ENCODE measurements at regions not wholly inside any gene's neighbourhood (a gene's known extent, or its start where the extent isn't known, plus 50 kb on each side); places are given as distances from the start of the nearest gene placed in this dataset.

DNA sequence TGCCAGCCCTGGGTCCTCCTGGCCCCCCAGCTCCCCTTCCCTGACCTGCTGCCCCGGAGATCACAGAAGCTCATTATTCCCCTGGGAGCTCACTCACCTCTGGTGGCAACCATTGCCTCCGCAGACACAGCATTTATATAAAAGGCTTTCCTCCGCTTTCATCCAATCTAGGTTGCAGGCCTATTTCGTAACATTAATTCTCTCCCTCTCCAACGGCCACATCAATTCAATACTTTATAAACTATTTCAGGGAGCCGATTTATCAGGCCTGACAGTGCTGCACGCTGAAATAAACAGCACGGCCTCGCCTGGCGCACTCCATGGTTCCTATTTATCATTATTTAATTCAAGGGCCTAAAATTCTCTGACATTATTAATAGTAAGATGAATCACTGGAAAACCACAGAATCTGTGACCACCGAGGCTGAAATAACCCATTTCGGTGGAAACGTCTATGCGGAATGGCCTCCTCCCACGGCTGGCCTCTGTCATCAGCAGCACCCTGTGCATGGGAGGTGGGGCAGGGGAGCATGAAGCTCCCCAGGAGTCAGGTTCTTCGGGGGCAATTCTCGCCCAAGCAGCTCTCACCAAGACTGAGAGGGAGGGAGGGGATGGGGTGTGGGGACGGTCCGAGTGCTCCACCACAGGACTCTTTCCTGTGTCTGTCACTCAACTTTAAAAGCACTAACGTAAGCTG, 249.3 kb upstream of the PFKP start:
- POLR2A ChIA-PET, result no interaction called here
- no peak for DNase-seq (ENCODE audit: extremely low spot score)
- no peak for TF ChIP-seq ARNT (IDR thresholded peaks at IDR 0.05)
- TF ChIP-seq, protein P1, sequence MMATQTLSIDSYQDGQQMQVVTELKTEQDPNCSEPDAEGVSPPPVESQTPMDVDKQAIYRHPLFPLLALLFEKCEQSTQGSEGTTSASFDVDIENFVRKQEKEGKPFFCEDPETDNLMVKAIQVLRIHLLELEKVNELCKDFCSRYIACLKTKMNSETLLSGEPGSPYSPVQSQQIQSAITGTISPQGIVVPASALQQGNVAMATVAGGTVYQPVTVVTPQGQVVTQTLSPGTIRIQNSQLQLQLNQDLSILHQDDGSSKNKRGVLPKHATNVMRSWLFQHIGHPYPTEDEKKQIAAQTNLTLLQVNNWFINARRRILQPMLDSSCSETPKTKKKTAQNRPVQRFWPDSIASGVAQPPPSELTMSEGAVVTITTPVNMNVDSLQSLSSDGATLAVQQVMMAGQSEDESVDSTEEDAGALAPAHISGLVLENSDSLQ (IDR thresholded peaks at IDR 0.05), result peak; percentile 15; the same call in 1 of the 2 replicates
- TF ChIP-seq HDGF (IDR thresholded peaks at IDR 0.05; ENCODE audit: borderline replicate concordance), result no peak
- no peak for TF ChIP-seq LEF1 (IDR thresholded peaks at IDR 0.05; ENCODE audit: borderline replicate concordance)
- TF ChIP-seq L3MBTL2 (conservative IDR thresholded peaks at IDR 0.05), result no peak
- no peak for TF ChIP-seq FOXK2 (IDR thresholded peaks at IDR 0.05)
- TF ChIP-seq CTBP1 (IDR thresholded peaks at IDR 0.05; ENCODE audit: borderline replicate concordance), result no peak
- no peak for TF ChIP-seq BHLHE40 (IDR thresholded peaks at IDR 0.05; ENCODE audit: borderline replicate concordance)
- CTCF ChIA-PET, result no interaction called here

DNA sequence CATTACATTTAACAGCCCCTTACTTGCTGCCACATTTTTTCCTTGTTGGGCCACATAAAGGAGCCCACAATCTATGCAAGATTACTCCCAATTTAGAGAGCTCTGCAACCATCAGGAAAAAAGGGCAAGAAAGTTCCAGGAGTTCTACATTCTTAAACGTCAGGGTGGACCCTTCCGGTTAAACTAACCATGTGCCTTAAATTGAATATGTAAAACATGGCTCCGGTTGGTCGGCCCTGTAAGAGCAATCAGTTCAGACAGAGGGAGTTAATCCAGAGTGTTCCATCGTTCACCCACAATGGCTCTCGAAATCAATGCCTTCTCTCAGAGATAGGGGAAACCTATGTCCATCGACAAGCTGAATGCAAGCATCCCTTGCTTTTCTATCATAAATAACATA, 253.7 kb upstream of the PFKP start:
- CTCF ChIA-PET, result no interaction called here
- TF ChIP-seq HDGF (IDR thresholded peaks at IDR 0.05; ENCODE audit: borderline replicate concordance), result no peak
- TF ChIP-seq L3MBTL2 (conservative IDR thresholded peaks at IDR 0.05), result no peak
- TF ChIP-seq FOXM1 (IDR thresholded peaks at IDR 0.05; ENCODE audit: borderline replicate concordance), result no peak
- TF ChIP-seq ARNT (IDR thresholded peaks at IDR 0.05), result no peak
- POLR2A ChIA-PET, result no interaction called here
- DNase-seq (ENCODE audit: extremely low spot score), result no peak

GRCh38 chr10:2813286-2813685, 254.1 kb upstream of the PFKP start:
- CTCF ChIA-PET, result interaction anchor here (0.6 kb wide), 1 partner anchor 76 kb away, joined by 3 read pairs; no protein-coding TSS in a partner anchor
- DNase-seq (ENCODE audit: extremely low spot score), result no peak
- POLR2A ChIA-PET, result no interaction called here
- TF ChIP-seq BHLHE40 (IDR thresholded peaks at IDR 0.05; ENCODE audit: borderline replicate concordance), result no peak
- TF ChIP-seq ARNT (IDR thresholded peaks at IDR 0.05), result no peak
- no peak for TF ChIP-seq ZNF384 (IDR thresholded peaks at IDR 0.05)
- no peak for TF ChIP-seq TARDBP (IDR thresholded peaks at IDR 0.05)
- no peak for TF ChIP-seq NFRKB (IDR thresholded peaks at IDR 0.05)
- TF ChIP-seq, protein P1 (IDR thresholded peaks at IDR 0.05), result no peak
- TF ChIP-seq FOXA1 (IDR thresholded peaks at IDR 0.05), result no peak

GRCh38 chr10:2812631-2813030, 254.7 kb upstream of the PFKP start:
- POLR2A ChIA-PET, result no interaction called here
- no peak for DNase-seq (ENCODE audit: extremely low spot score)
- no peak for TF ChIP-seq FOXM1 (IDR thresholded peaks at IDR 0.05; ENCODE audit: borderline replicate concordance)
- TF ChIP-seq ARNT (IDR thresholded peaks at IDR 0.05), result no peak
- no peak for TF ChIP-seq L3MBTL2 (conservative IDR thresholded peaks at IDR 0.05)
- no peak for TF ChIP-seq CTBP1 (IDR thresholded peaks at IDR 0.05; ENCODE audit: borderline replicate concordance)
- TF ChIP-seq, protein P1 (IDR thresholded peaks at IDR 0.05), result no peak
- no peak for TF ChIP-seq NFRKB (IDR thresholded peaks at IDR 0.05)
- no peak for TF ChIP-seq SUZ12 (IDR thresholded peaks at IDR 0.05)
- TF ChIP-seq SP1 (IDR thresholded peaks at IDR 0.05), result no peak
- no peak for TF ChIP-seq FOXK2 (IDR thresholded peaks at IDR 0.05)
- TF ChIP-seq BHLHE40 (IDR thresholded peaks at IDR 0.05; ENCODE audit: borderline replicate concordance), result no peak
- no peak for TF ChIP-seq ZNF384 (IDR thresholded peaks at IDR 0.05)
- no peak for TF ChIP-seq LEF1 (IDR thresholded peaks at IDR 0.05; ENCODE audit: borderline replicate concordance)
- CTCF ChIA-PET, result interaction anchor here (0.6 kb wide), 1 partner anchor 75 kb away, joined by 3 read pairs; no protein-coding TSS in a partner anchor

GRCh38 chr10:2800178-2800577, 267.2 kb upstream of the PFKP start:
- DNase-seq (ENCODE audit: extremely low spot score), result no peak
- ChIA-PET POLR2A (no interaction called here), CTCF (no interaction called here)
- TF ChIP-seq FOXM1 (IDR thresholded peaks at IDR 0.05; ENCODE audit: borderline replicate concordance) (no peak), L3MBTL2 (conservative IDR thresholded peaks at IDR 0.05) (no peak), CTBP1 (IDR thresholded peaks at IDR 0.05; ENCODE audit: borderline replicate concordance) (no peak), NFRKB (IDR thresholded peaks at IDR 0.05) (no peak), SP1 (IDR thresholded peaks at IDR 0.05) (no peak), BHLHE40 (IDR thresholded peaks at IDR 0.05; ENCODE audit: borderline replicate concordance) (no peak)
- TF ChIP-seq, protein P1 (IDR thresholded peaks at IDR 0.05), result no peak

DNA sequence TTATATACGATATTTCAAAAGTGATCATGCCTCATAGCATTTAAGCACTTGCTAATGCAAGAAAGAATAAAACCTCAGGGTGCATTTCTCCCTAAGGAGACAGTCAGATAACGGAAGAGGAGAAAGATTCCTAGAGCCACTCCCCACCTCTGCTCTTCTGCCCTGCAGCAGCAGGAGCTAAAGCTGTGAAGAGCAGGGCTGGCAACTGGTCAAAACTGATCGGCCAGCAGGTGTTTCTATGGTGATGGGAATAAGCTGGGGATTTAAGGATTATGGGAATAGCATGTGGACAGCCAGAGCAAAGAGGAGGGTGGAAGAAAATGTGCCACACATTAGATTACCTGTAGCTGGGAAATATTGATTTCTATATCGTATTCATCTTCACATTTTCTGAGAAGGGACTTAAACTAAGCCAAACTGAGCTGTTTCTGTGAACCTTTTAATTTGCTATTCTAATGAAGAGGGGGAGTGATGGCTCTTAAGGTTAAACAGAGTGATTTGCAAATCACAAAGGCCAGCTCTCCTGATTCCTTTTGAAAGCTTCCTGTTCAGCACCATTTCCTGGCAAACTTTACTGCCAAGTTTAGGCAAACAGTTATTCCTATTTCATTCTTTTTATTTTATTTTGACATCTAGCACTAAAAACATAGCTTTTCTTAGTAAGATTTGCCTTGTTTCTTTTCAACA, 268.9 kb upstream of the PFKP start:
- TF ChIP-seq LEF1 (IDR thresholded peaks at IDR 0.05; ENCODE audit: borderline replicate concordance) (no peak), ZNF384 (IDR thresholded peaks at IDR 0.05) (no peak), ELF4 (IDR thresholded peaks at IDR 0.05) (no peak), ARNT (IDR thresholded peaks at IDR 0.05) (no peak), CTBP1 (IDR thresholded peaks at IDR 0.05; ENCODE audit: borderline replicate concordance) (no peak), FOXA1 (IDR thresholded peaks at IDR 0.05) (no peak)
- TF ChIP-seq, protein P1 (IDR thresholded peaks at IDR 0.05), result no peak
- POLR2A ChIA-PET, result no interaction called here
- no peak for DNase-seq (ENCODE audit: extremely low spot score)
- CTCF ChIA-PET, result no interaction called here
